HepG2 (cell line): ENCODE measurements at regions not wholly inside any gene's neighbourhood (a gene's known extent, or its start where the extent isn't known, plus 50 kb on each side); places are given as distances from the start of the nearest gene placed in this dataset.
A peak's percentile ranks its signal among the peaks of the same experiment; 100 is the strongest.

Source experiments
- ATAC-seq: fragments of 200-7000 bp; cut with Tn5 transposase; 3 replicates; pipeline ENCODE4 v1.9.1; 2020; ENCODE audit warnings: mild to moderate bottlenecking, moderate library complexity
- BruUV-seq: library from RNA; stranded (reverse); fragments of 400-500 nt; replicated peaks from 2 replicates; lab custom pipeline; 2021; lab: Mats Ljungman, UMichigan
- CTCF ChIA-PET: fragments of 300-600 bp; formaldehyde crosslinking; extraction: SDS; loops from one replicate; lab custom pipeline; 2021; ENCODE audit warnings: low total read pairs, inconsistent platforms, low intra/inter-chr PET ratio; lab: Yijun Ruan, JAX
- POLR2A ChIA-PET: fragments of 350-600 bp; sonication (Branson Sonifier 250); formaldehyde crosslinking; loops from one replicate; lab custom pipeline; 2020; ENCODE audit warnings: antibody characterized with exemption, inconsistent platforms; lab: Yijun Ruan, JAX
- DNase-seq: peaks from one replicate; pipeline ENCODE4 v3.0.0-alpha.2; 2015; ENCODE audit warnings: low spot score
- FAIRE-seq: peaks from 3 replicates; lab custom pipeline; 2011; peaks lifted over from hg19 to GRCh38; lab: Jason Lieb, UNC
- H2AFZ ChIP-seq: one replicate; pipeline ENCODE4 v1.6.1; 2011; ENCODE audit warnings: low read length, inconsistent platforms
- H3K27ac ChIP-seq: fragments of 300-600 bp; 3 replicates; pipeline ENCODE4 v1.8.0; 2011; ENCODE audit warnings: mixed run types, mild to moderate bottlenecking, mixed read lengths, low read length, inconsistent platforms; ENCODE audit not compliant: insufficient read depth; ENCODE audit errors: extremely low read length
- H3K27me3 ChIP-seq, 2 experiments: fragments of 200-600 bp in 1 of 2; 2 replicates in 1 of 2; 3 replicates in 1 of 2; pipeline versions ENCODE4 v1.6.0 to v1.8.0; 2011; ENCODE audit warnings: low read length in 2 of 2, mild to moderate bottlenecking in 2 of 2, moderate library complexity in 2 of 2, inconsistent platforms in 1 of 2; ENCODE audit not compliant: insufficient read depth in 2 of 2, control insufficient read depth in 1 of 2
- H3K36me3 ChIP-seq, 2 experiments: fragments of 200-600 bp in 1 of 2; replicated peaks in 1 of 2; 2 replicates in 1 of 2; 3 replicates in 1 of 2; pipeline versions ENCODE4 v1.5.1 to v1.8.0; 2011; ENCODE audit warnings: low read length in 2 of 2, inconsistent platforms in 1 of 2; ENCODE audit not compliant: insufficient read depth in 2 of 2, control insufficient read depth in 1 of 2
- H3K4me1 ChIP-seq: 2 replicates; pipeline ENCODE4 v1.5.1; 2012; ENCODE audit warnings: low read length, inconsistent platforms; ENCODE audit not compliant: insufficient read depth
- H3K4me2 ChIP-seq: 2 replicates; pipeline ENCODE4 v1.6.0; 2011; ENCODE audit warnings: low read depth, low read length, inconsistent platforms
- H3K4me3 ChIP-seq, 3 experiments: fragments of 200-600 bp in 1 of 3; sonication (generic), shearing (Covaris generic) in 1 of 3; replicated peaks in 1 of 3; 2 replicates each; pipeline ENCODE4 v1.5.1; 2011 to 2016; ENCODE audit warnings: low read length in 3 of 3, inconsistent platforms in 2 of 3, low read depth in 2 of 3, mild to moderate bottlenecking in 2 of 3, control low read depth in 1 of 3, mixed read lengths in 1 of 3; ENCODE audit not compliant: insufficient read depth in 1 of 3
- H3K79me2 ChIP-seq: one replicate; pipeline ENCODE4 v1.6.1; 2011; ENCODE audit warnings: low read length, inconsistent platforms; ENCODE audit not compliant: insufficient read depth
- H3K9ac ChIP-seq: 2 replicates; pipeline ENCODE4 v1.6.0; 2011; ENCODE audit warnings: mild to moderate bottlenecking, low read depth, low read length, inconsistent platforms; ENCODE audit not compliant: insufficient read depth
- H3K9me3 ChIP-seq: 2 replicates; pipeline ENCODE4 v1.5.1; 2012; ENCODE audit warnings: mild to moderate bottlenecking, low read length
- H4K20me1 ChIP-seq: 2 replicates; pipeline ENCODE4 v1.6.0; 2011; ENCODE audit warnings: inconsistent platforms, mild to moderate bottlenecking, low read length, moderate library complexity; ENCODE audit not compliant: insufficient read depth
- HNRNPK ChIP-seq: fragments of 200-400 bp; formaldehyde crosslinking; IDR thresholded peaks from 2 replicates; pipeline ENCODE4 v1.6.1; 2018; ENCODE audit warnings: low read length, low read depth, moderate library complexity, mild to moderate bottlenecking; ENCODE audit not compliant: poor library complexity, severe bottlenecking
- IKZF1 ChIP-seq: fragments of 450-650 bp; IDR thresholded peaks from 2 replicates; pipeline ENCODE4 v1.7.1; 2016
- PCBP1 ChIP-seq: fragments of 200-400 bp; formaldehyde crosslinking; IDR thresholded peaks from 2 replicates; pipeline ENCODE4 v1.6.1; 2017; ENCODE audit warnings: mild to moderate bottlenecking, low read depth, low read length, borderline replicate concordance
- TOPORS ChIP-seq: sonication (generic); formaldehyde crosslinking; IDR thresholded peaks from 2 replicates; pipeline ENCODE4 v1.8.0; 2023; ENCODE audit warnings: mild to moderate bottlenecking, missing genetic modification reagents
- ZNF431 ChIP-seq: sonication (generic); formaldehyde crosslinking; IDR thresholded peaks from 2 replicates; pipeline ENCODE4 v1.9.0; 2022; ENCODE audit warnings: missing genetic modification reagents, low read depth, mild to moderate bottlenecking, borderline replicate concordance
- ZNF510 ChIP-seq: sonication (generic); formaldehyde crosslinking; IDR thresholded peaks from 2 replicates; pipeline ENCODE4 v1.4.0; 2020; ENCODE audit warnings: low read depth, mild to moderate bottlenecking, missing genetic modification reagents
- ZNF512 ChIP-seq: sonication (generic); formaldehyde crosslinking; IDR thresholded peaks from 2 replicates; pipeline ENCODE4 v1.4.0; 2020; ENCODE audit warnings: mild to moderate bottlenecking, missing genetic modification reagents
- ZNF607 ChIP-seq: sonication (generic); formaldehyde crosslinking; IDR thresholded peaks from 2 replicates; pipeline ENCODE4 v1.5.1; 2020; ENCODE audit warnings: missing genetic modification reagents, mild to moderate bottlenecking, borderline replicate concordance
- ZNF777 ChIP-seq: sonication (generic); formaldehyde crosslinking; IDR thresholded peaks from 2 replicates; pipeline ENCODE4 v1.4.0; 2020; ENCODE audit warnings: missing genetic modification reagents
- ZNF891 ChIP-seq: sonication (generic); formaldehyde crosslinking; IDR thresholded peaks from 2 replicates; pipeline ENCODE4 v1.5.0; 2020; ENCODE audit warnings: mild to moderate bottlenecking, missing genetic modification reagents
- WGBS: methylation state at CpG from one replicate; pipeline ENCODE4 v1.1.6; 2017; ENCODE audit warnings: low lambda C conversion rate; 5-methylcytosine and 5-hydroxymethylcytosine counted together
- in situ Hi-C: cut with HindIII; loops from 2 replicates; pipeline ENCODE4 v1.10.0; 2017; ENCODE audit warnings: low pct_unique_long_range_greater_than_20kb; ENCODE audit not compliant: extremely low pct_ligation_motif_present
- intact Hi-C: fragments of 100-400 bp; cut with micrococcal nuclease; formaldehyde crosslinking; loops from one replicate; pipeline ENCODE4 v1.10.0; 2022; ENCODE audit not compliant: unreplicated experiment
- TF ChIP-seq, protein P1 (sequence below): sonication (generic); formaldehyde crosslinking; IDR thresholded peaks from 2 replicates; pipeline ENCODE4 v1.4.0; 2020; ENCODE audit warnings: missing genetic modification reagents, borderline replicate concordance

GRCh38 chr7:67466109-67466508 is 469.5 kb downstream of the TYW1 start:
- Histone ChIP-seq H3K27me3 (no peaks in the 10 kb centered on the region; a peak in 1 of 5 replicates), H2AFZ (no peak overlapping the region), H3K79me2 (no peaks in the 10 kb centered on the region), H3K9ac (no peak overlapping the region), H3K9me3 (0 out of 2 replicates have a peak, but pooled peaks cover 5% of the 10 kb centered on the region), H4K20me1 (no peaks in the 10 kb centered on the region), H3K4me3 (no peak overlapping the region), H3K4me1 (no peaks in the 10 kb centered on the region), H3K4me2 (no peak overlapping the region), H3K27ac (no peak overlapping the region), H3K36me3 (no peaks in the 10 kb centered on the region)
- ChIA-PET POLR2A (no interaction called here), CTCF (no interaction called here)
- DNase-seq (no peak), FAIRE-seq (no peak), ATAC-seq (no peak)
- WGBS: 14% methylated on average over 2 of the region's 2 CpGs
- in situ Hi-C loops (no loop called here), intact Hi-C loops (no loop called here)
- BruUV-seq: no TSS peak
- TF ChIP-seq HNRNPK (peak; percentile 91), TOPORS (CRISPR knock-in tag) (no peak)

DNA sequence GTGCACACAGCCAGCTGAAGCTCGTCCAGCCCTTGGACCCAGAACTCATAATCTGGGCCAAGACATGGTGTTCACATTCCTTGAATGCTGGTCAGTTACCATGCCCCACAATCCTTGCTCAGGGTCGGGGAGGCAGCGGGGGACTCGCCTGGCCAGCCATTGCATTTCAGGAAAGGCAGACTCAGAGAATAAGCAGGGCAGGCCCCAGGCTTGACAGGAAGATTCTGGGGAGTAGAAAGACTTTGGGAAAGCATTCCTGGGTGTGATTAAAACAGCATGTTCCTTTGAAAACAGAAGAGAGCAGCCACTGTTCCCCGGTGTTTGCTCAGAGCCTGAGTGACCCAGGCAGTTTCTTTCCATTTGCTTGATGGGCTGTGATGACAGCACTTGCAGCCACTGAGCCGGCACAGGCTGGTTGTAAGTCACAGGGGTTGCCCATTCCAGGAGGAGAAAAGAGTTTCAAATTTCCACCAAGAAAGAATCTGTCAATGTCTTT is 473.7 kb downstream of the TYW1 start:
- TF ChIP-seq ZNF891 (CRISPR knock-in tag): no peak
- TF ChIP-seq IKZF1: no peak
- no peak for TF ChIP-seq ZNF777 (CRISPR knock-in tag)
- no peak for TF ChIP-seq ZNF431 (CRISPR knock-in tag)
- TF ChIP-seq PCBP1: no peak
- TF ChIP-seq, protein P1, sequence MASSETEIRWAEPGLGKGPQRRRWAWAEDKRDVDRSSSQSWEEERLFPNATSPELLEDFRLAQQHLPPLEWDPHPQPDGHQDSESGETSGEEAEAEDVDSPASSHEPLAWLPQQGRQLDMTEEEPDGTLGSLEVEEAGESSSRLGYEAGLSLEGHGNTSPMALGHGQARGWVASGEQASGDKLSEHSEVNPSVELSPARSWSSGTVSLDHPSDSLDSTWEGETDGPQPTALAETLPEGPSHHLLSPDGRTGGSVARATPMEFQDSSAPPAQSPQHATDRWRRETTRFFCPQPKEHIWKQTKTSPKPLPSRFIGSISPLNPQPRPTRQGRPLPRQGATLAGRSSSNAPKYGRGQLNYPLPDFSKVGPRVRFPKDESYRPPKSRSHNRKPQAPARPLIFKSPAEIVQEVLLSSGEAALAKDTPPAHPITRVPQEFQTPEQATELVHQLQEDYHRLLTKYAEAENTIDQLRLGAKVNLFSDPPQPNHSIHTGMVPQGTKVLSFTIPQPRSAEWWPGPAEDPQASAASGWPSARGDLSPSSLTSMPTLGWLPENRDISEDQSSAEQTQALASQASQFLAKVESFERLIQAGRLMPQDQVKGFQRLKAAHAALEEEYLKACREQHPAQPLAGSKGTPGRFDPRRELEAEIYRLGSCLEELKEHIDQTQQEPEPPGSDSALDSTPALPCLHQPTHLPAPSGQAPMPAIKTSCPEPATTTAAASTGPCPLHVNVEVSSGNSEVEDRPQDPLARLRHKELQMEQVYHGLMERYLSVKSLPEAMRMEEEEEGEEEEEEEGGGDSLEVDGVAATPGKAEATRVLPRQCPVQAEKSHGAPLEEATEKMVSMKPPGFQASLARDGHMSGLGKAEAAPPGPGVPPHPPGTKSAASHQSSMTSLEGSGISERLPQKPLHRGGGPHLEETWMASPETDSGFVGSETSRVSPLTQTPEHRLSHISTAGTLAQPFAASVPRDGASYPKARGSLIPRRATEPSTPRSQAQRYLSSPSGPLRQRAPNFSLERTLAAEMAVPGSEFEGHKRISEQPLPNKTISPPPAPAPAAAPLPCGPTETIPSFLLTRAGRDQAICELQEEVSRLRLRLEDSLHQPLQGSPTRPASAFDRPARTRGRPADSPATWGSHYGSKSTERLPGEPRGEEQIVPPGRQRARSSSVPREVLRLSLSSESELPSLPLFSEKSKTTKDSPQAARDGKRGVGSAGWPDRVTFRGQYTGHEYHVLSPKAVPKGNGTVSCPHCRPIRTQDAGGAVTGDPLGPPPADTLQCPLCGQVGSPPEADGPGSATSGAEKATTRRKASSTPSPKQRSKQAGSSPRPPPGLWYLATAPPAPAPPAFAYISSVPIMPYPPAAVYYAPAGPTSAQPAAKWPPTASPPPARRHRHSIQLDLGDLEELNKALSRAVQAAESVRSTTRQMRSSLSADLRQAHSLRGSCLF (CRISPR knock-in tag): no peak
- no peak for TF ChIP-seq ZNF510
- no peak for TF ChIP-seq ZNF607 (CRISPR knock-in tag)
- TF ChIP-seq ZNF512: no peak
- Histone ChIP-seq H2AFZ (no peak overlapping the region), H3K4me2 (no peak overlapping the region), H3K9ac (no peak overlapping the region), H3K36me3 (no peaks in the 10 kb centered on the region), H3K9me3 (peaks cover 5% of the 10 kb centered on the region), H3K27ac (no peak overlapping the region), H3K27me3 (no peaks in the 10 kb centered on the region), H4K20me1 (no peaks in the 10 kb centered on the region), H3K4me3 (no peak overlapping the region), H3K79me2 (no peaks in the 10 kb centered on the region), H3K4me1 (no peaks in the 10 kb centered on the region)
- ChIA-PET CTCF (no interaction called here), POLR2A (no interaction called here)
- no peak for ATAC-seq
- WGBS: 23% methylated on average over 5 of the region's 6 CpGs
- no TSS peak for BruUV-seq
- intact Hi-C loops (no loop called here), in situ Hi-C loops (no loop called here)
- no peak for DNase-seq
- FAIRE-seq: no peak
